H9 (cell line): ENCODE measurements at regions not wholly inside any gene's neighbourhood (a gene's known extent, or its start where the extent isn't known, plus 50 kb on each side); places are given as distances from the start of the nearest gene placed in this dataset.

Experiments used
- DNase-seq: peaks from one replicate; pipeline ENCODE4 v3.0.0-alpha.2; 2017
- H2AFZ ChIP-seq: one replicate; pipeline ENCODE4 v1.6.1; 2013; ENCODE audit warnings: mild to moderate bottlenecking, low read length, control low read depth, moderate library complexity
- H2AK5ac ChIP-seq: 2 replicates; pipeline ENCODE4 v1.6.1; 2013; ENCODE audit warnings: low read length, control low read depth, mixed read lengths; ENCODE audit not compliant: insufficient read length
- H2BK120ac ChIP-seq: one replicate; pipeline ENCODE4 v1.6.1; 2013; ENCODE audit warnings: low read depth, mild to moderate bottlenecking, low read length, control low read depth, inconsistent platforms; ENCODE audit not compliant: poor library complexity, severe bottlenecking
- H2BK12ac ChIP-seq: 2 replicates; pipeline ENCODE4 v1.6.1; 2013; ENCODE audit warnings: low read length, control low read depth, mixed read lengths, low read depth; ENCODE audit not compliant: insufficient read length
- H2BK15ac ChIP-seq: 2 replicates; pipeline ENCODE4 v1.6.1; 2013; ENCODE audit warnings: low read depth, low read length, control low read depth
- H2BK20ac ChIP-seq: one replicate; pipeline ENCODE4 v1.6.1; 2013; ENCODE audit warnings: low read depth, mild to moderate bottlenecking, low read length, control low read depth, inconsistent platforms; ENCODE audit not compliant: poor library complexity, severe bottlenecking
- H2BK5ac ChIP-seq: 2 replicates; pipeline ENCODE4 v1.6.1; 2013; ENCODE audit warnings: low read length, control low read depth, mixed read lengths; ENCODE audit not compliant: insufficient read length
- H3K14ac ChIP-seq: 2 replicates; pipeline ENCODE4 v1.6.1; 2013; ENCODE audit warnings: low read length, control low read depth; ENCODE audit not compliant: insufficient read depth
- H3K18ac ChIP-seq: 2 replicates; pipeline ENCODE4 v1.6.1; 2013; ENCODE audit warnings: low read depth, mild to moderate bottlenecking, mixed read lengths, low read length, control low read depth; ENCODE audit not compliant: insufficient read length
- H3K23ac ChIP-seq: 2 replicates; pipeline ENCODE4 v1.6.1; 2013; ENCODE audit warnings: low read length, control low read depth, mixed read lengths, low read depth; ENCODE audit not compliant: insufficient read length
- H3K23me2 ChIP-seq: 2 replicates; pipeline ENCODE4 v1.6.1; 2013; ENCODE audit warnings: low read depth, mild to moderate bottlenecking, mixed read lengths, low read length, control low read depth; ENCODE audit not compliant: insufficient read length, poor library complexity, severe bottlenecking
- H3K27ac ChIP-seq: 2 replicates; pipeline ENCODE4 v1.5.1; 2013; ENCODE audit warnings: low read length, control low read depth, mixed read lengths, low read depth; ENCODE audit not compliant: insufficient read length
- H3K27me3 ChIP-seq: 2 replicates; pipeline ENCODE4 v1.6.1; 2013; ENCODE audit warnings: low read length, control low read depth, inconsistent platforms; ENCODE audit not compliant: insufficient read depth
- H3K4ac ChIP-seq: 2 replicates; pipeline ENCODE4 v1.6.1; 2013; ENCODE audit warnings: low read depth, mild to moderate bottlenecking, control low read depth, inconsistent platforms, low read length, moderate library complexity
- H3K4me1 ChIP-seq: 2 replicates; pipeline ENCODE4 v1.6.1; 2013; ENCODE audit warnings: low read length, control low read depth, inconsistent platforms; ENCODE audit not compliant: insufficient read depth
- H3K4me2 ChIP-seq: 2 replicates; pipeline ENCODE4 v1.6.1; 2013; ENCODE audit warnings: low read length, control low read depth, mixed read lengths; ENCODE audit not compliant: insufficient read length, insufficient read depth
- H3K56ac ChIP-seq: 2 replicates; pipeline ENCODE4 v1.6.1; 2013; ENCODE audit warnings: low read depth, mild to moderate bottlenecking, mixed read lengths, low read length, control low read depth; ENCODE audit not compliant: insufficient read length
- H3K79me1 ChIP-seq: 2 replicates; pipeline ENCODE4 v1.6.1; 2013; ENCODE audit warnings: low read depth, mild to moderate bottlenecking, moderate library complexity, low read length, control low read depth, inconsistent platforms; ENCODE audit not compliant: insufficient read depth, poor library complexity, severe bottlenecking
- H3K79me2 ChIP-seq: 2 replicates; pipeline ENCODE4 v1.6.1; 2013; ENCODE audit warnings: low read length, control low read depth, inconsistent platforms; ENCODE audit not compliant: insufficient read depth
- H3K9ac ChIP-seq: 2 replicates; pipeline ENCODE4 v1.6.1; 2013; ENCODE audit warnings: low read length, control low read depth, mixed read lengths; ENCODE audit not compliant: insufficient read length; ENCODE audit errors: extremely low read depth
- H3K9me3 ChIP-seq: one replicate; pipeline ENCODE4 v1.6.1; 2013; ENCODE audit warnings: low read depth, low read length, inconsistent platforms; ENCODE audit not compliant: control insufficient read depth
- H3T11ph ChIP-seq: one replicate; pipeline ENCODE4 v1.6.1; 2013; ENCODE audit warnings: mild to moderate bottlenecking, low read length, control low read depth, inconsistent platforms
- H4K20me1 ChIP-seq: one replicate; pipeline ENCODE4 v1.6.1; 2013; ENCODE audit not compliant: control insufficient read depth, insufficient read length, insufficient read depth
- H4K5ac ChIP-seq: 2 replicates; pipeline ENCODE4 v1.6.1; 2013; ENCODE audit warnings: low read depth, mild to moderate bottlenecking, mixed read lengths, low read length, control low read depth; ENCODE audit not compliant: insufficient read length
- H4K8ac ChIP-seq: replicated peaks from 2 replicates; pipeline ENCODE4 v1.6.1; 2013; ENCODE audit warnings: low read length, control low read depth, mixed read lengths, low read depth; ENCODE audit not compliant: insufficient read length
- H4K91ac ChIP-seq: 2 replicates; pipeline ENCODE4 v1.6.1; 2013; ENCODE audit warnings: low read depth, mild to moderate bottlenecking, moderate library complexity, mixed read lengths, low read length, control low read depth; ENCODE audit not compliant: insufficient read length
- H3K27ac Mint-ChIP-seq, 3 experiments: 2 replicates in 2 of 3; 3 replicates in 1 of 3; pipeline ENCODE4 v1.8.0; 2020 to 2021; ENCODE audit warnings: mixed read lengths in 3 of 3, mild to moderate bottlenecking in 1 of 3, moderate library complexity in 1 of 3
- H3K27me3 Mint-ChIP-seq: 2 replicates; pipeline ENCODE4 v1.8.0; 2021; ENCODE audit warnings: low read depth, mild to moderate bottlenecking, moderate library complexity, mixed read lengths
- H3K36me3 Mint-ChIP-seq, 3 experiments: 2 replicates in 2 of 3; 3 replicates in 1 of 3; pipeline ENCODE4 v1.8.0; 2020 to 2021; ENCODE audit warnings: low read depth in 3 of 3, mixed read lengths in 3 of 3; ENCODE audit not compliant: insufficient read depth in 1 of 3
- H3K4me1 Mint-ChIP-seq, 2 experiments: 2 replicates each; pipeline ENCODE4 v1.8.0; 2020; ENCODE audit warnings: mixed read lengths in 2 of 2
- H3K4me3 Mint-ChIP-seq, 2 experiments: 2 replicates in 1 of 2; 3 replicates in 1 of 2; pipeline ENCODE4 v1.8.0; 2020 to 2021; ENCODE audit warnings: mild to moderate bottlenecking in 2 of 2, mixed read lengths in 2 of 2, moderate library complexity in 1 of 2
- H3K9me3 Mint-ChIP-seq, 2 experiments: 2 replicates in 1 of 2; 3 replicates in 1 of 2; pipeline ENCODE4 v1.8.0; 2020; ENCODE audit warnings: mild to moderate bottlenecking in 2 of 2, mixed read lengths in 2 of 2, moderate library complexity in 1 of 2
- TF ChIP-seq, protein P1 (sequence below): fragments of 200-600 bp; sonication (generic); conservative IDR thresholded peaks from 3 replicates; pipeline ENCODE4 v1.8.0; 2021; ENCODE audit warnings: antibody characterized with exemption, mild to moderate bottlenecking

DNA sequence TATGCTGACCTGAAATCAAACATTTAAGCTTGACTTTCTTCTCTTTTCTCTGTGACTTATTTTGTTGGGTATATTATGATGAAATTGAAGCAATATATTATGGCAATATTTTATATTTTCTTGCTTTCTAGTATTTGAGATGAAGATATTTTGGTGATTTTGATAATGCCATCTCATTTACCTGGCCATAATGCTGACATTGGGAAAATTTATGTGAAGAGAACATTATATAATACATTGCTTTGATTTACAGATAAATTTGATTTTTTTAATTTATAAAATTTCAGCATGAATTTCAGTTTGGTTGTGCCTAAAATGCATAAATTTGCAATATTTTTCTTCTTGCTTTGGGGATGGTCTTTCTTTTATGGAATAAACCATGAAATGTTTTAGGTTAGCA is 1413.7 kb upstream of the TMEFF2 start:
- Mint-ChIP-seq H3K4me3 (no peak overlapping the region), H3K36me3 (no peaks in the 10 kb centered on the region), H3K4me1 (no peaks in the 10 kb centered on the region), H3K27me3 (no peaks in the 10 kb centered on the region), H3K27ac (no peak overlapping the region), H3K9me3 (no peaks in the 10 kb centered on the region)
- Histone ChIP-seq H3K18ac (no peak overlapping the region), H4K20me1 (no peaks in the 10 kb centered on the region), H3T11ph (no peak overlapping the region), H2BK15ac (no peak overlapping the region), H3K23ac (no peak overlapping the region), H2AFZ (no peak overlapping the region), H2BK12ac (no peak overlapping the region), H2AK5ac (no peak overlapping the region), H4K5ac (no peak overlapping the region), H3K9ac (no peak overlapping the region), H2BK120ac (no peak overlapping the region), H4K91ac (no peak overlapping the region), H3K4me1 (no peaks in the 10 kb centered on the region), H3K23me2 (no peaks in the 10 kb centered on the region), H3K9me3 (no peaks in the 10 kb centered on the region), H3K79me2 (no peaks in the 10 kb centered on the region), H4K8ac (no peak overlapping the region), H2BK20ac (no peak overlapping the region), H3K4me2 (no peak overlapping the region), H3K79me1 (no peaks in the 10 kb centered on the region), H3K14ac (no peak overlapping the region), H3K27me3 (no peaks in the 10 kb centered on the region), H2BK5ac (no peak overlapping the region), H3K4ac (no peak overlapping the region), H3K27ac (no peak overlapping the region), H3K56ac (no peak overlapping the region)
- TF ChIP-seq, protein P1, sequence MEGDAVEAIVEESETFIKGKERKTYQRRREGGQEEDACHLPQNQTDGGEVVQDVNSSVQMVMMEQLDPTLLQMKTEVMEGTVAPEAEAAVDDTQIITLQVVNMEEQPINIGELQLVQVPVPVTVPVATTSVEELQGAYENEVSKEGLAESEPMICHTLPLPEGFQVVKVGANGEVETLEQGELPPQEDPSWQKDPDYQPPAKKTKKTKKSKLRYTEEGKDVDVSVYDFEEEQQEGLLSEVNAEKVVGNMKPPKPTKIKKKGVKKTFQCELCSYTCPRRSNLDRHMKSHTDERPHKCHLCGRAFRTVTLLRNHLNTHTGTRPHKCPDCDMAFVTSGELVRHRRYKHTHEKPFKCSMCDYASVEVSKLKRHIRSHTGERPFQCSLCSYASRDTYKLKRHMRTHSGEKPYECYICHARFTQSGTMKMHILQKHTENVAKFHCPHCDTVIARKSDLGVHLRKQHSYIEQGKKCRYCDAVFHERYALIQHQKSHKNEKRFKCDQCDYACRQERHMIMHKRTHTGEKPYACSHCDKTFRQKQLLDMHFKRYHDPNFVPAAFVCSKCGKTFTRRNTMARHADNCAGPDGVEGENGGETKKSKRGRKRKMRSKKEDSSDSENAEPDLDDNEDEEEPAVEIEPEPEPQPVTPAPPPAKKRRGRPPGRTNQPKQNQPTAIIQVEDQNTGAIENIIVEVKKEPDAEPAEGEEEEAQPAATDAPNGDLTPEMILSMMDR, result no peak
- DNase-seq, result no peak
